IPS DF 6.9 (cell line): ENCODE measurements at regions not wholly inside any gene's neighbourhood (a gene's known extent, or its start where the extent isn't known, plus 50 kb on each side); places are given as distances from the start of the nearest gene placed in this dataset.

ENCODE experiments used
- DNase-seq: peaks from one replicate; pipeline ENCODE4 v3.0.0-alpha.2; 2013; ENCODE audit warnings: low read depth, low spot score
- H3K27ac ChIP-seq: one replicate; pipeline ENCODE4 v1.5.1; 2013; ENCODE audit warnings: low read length, control low read depth
- H3K27me3 ChIP-seq: 2 replicates; pipeline ENCODE4 v1.6.1; 2013; ENCODE audit warnings: mild to moderate bottlenecking, low read length; ENCODE audit not compliant: control insufficient read depth, insufficient read depth
- H3K36me3 ChIP-seq: 2 replicates; pipeline ENCODE4 v1.6.1; 2013; ENCODE audit warnings: low read length; ENCODE audit not compliant: control insufficient read depth, insufficient read depth
- H3K4me1 ChIP-seq: 2 replicates; pipeline ENCODE4 v1.6.1; 2013; ENCODE audit warnings: low read length; ENCODE audit not compliant: control insufficient read depth, insufficient read depth
- H3K4me3 ChIP-seq: 2 replicates; pipeline ENCODE4 v1.5.1; 2013; ENCODE audit warnings: mild to moderate bottlenecking, low read length
- H3K9me3 ChIP-seq: 2 replicates; pipeline ENCODE4 v1.6.1; 2013; ENCODE audit warnings: low read length, inconsistent platforms; ENCODE audit not compliant: control insufficient read depth, insufficient read depth
- WGBS: extraction: QIAGEN DNeasy Blood & Tissue Kit; methylation state at CpG from one replicate; pipeline ENCODE4 v1.1.7; 2013; ENCODE audit warnings: mixed read lengths, missing lambda C conversion rate; ENCODE audit not compliant: insufficient read length, insufficient coverage; 5-methylcytosine and 5-hydroxymethylcytosine counted together

DNA sequence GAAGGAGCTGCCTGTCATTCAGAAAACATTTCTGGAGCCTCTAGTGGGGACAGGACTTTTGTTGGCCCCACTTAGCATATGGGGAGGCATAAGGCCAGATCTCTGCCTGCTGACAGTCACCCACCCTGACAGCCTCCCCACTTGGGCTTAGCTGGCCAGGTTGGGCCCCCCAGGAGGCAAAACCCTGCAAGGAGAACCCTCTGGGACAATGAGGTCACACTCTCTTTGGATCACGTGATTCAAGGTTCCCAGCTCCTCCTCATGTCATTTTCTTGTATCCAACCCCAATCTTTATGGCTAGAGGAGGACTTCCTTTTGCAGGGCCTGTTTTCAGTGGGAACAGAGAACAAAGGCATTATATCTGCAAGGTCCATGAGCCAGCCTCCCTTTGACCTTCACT is 60.0 kb downstream of the NAV1 start:
- WGBS: no CpG with 5 or more reads among the region's 1 CpG
- Histone ChIP-seq H3K4me1 (0 out of 2 replicates have a peak, but pooled peaks cover 1% of the 10 kb centered on the region), H3K36me3 (no peaks in the 10 kb centered on the region), H3K27me3 (no peaks in the 10 kb centered on the region), H3K9me3 (no peaks in the 10 kb centered on the region), H3K4me3 (no peak overlapping the region), H3K27ac (no peak overlapping the region)
- no peak for DNase-seq

- no peak overlapping the region for H3K4me3 ChIP-seq
- H3K36me3 ChIP-seq: no peaks in the 10 kb centered on the region
- no CpG with 5 or more reads among the region's 8 CpGs for WGBS
- no peak overlapping the region for H3K27ac ChIP-seq
- no peaks in the 10 kb centered on the region for H3K9me3 ChIP-seq
- no peaks in the 10 kb centered on the region for H3K4me1 ChIP-seq
- no peak for DNase-seq
- no peaks in the 10 kb centered on the region for H3K27me3 ChIP-seq
Observed at GRCh38 chr1:201599548-201599947, 60.6 kb downstream of the NAV1 start.

- WGBS: no CpG with 5 or more reads among the region's 7 CpGs
- Histone ChIP-seq H3K36me3 (no peaks in the 10 kb centered on the region), H3K27ac (no peak overlapping the region), H3K9me3 (no peaks in the 10 kb centered on the region), H3K4me3 (no peak overlapping the region; the same call in 1 of the 2 replicates), H3K4me1 (no peaks in the 10 kb centered on the region), H3K27me3 (no peaks in the 10 kb centered on the region)
- DNase-seq: no peak
Observed at GRCh38 chr1:201602413-201603265, 63.7 kb downstream of the NAV1 start.

DNA sequence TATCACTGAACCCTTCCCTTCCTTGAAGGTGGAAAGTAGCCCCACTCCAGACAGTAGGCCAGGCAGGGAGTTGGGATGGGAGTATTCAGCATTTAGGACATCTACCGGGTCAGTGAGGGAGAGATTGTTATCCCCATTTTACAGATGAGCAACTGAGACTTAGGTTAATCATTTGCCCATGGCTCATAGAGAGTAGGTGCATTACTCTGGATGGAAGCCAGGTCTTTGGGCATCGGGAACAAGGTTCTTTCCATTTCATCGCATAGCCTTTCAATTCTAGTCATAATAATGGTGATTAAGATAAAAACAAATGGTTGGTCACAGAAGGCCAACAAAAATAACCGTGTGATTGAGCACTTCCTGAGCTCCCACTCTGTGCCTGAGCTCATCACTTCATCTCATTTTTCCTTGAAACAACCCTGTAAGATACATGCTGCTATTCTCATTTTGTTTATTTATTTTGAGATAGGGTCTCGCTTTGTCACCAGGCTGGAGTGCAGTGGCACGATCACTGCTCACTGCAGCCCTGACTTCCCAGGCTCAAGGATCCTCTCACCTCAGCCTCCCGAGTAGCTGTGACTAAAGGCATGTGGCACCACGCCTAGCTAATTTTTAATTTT is 64.8 kb downstream of the NAV1 start:
- Histone ChIP-seq H3K36me3 (no peaks in the 10 kb centered on the region), H3K27ac (no peak overlapping the region)
- no CpG with 5 or more reads among the region's 8 CpGs for WGBS

DNA sequence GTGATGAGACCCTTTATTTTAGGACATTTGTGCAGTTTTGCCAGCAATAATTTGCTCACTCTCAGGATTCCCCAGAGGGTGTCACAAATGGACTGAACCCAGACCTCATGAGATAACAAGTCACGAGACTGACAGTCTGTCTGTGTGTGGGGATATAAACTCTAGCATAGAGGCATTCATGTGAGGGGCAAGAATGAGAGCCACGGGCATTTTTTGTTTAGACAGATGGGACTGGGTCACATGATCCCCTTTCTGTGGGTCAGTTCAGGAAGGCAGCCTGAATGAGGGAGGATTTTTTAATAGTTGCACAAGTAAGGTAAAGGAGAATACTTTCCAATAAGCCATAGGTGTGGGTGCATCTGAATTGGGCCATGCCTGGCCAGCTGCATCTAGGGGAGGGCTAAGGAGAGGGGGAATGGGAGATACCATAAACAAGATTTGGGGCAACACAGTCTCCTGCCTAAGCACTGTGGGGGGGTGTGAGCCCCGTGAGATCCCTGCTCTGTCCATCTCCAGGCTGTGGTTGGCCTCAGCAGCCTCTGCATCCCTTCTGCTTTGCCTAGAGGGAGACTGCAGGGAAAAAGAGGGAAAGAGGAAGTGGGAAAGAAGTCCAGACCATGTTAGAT is 66.6 kb downstream of the NAV1 start:
- Histone ChIP-seq H3K36me3 (no peaks in the 10 kb centered on the region), H3K9me3 (no peaks in the 10 kb centered on the region), H3K4me3 (no peak overlapping the region), H3K27ac (no peak overlapping the region), H3K4me1 (no peaks in the 10 kb centered on the region), H3K27me3 (no peaks in the 10 kb centered on the region)
- WGBS: no CpG with 5 or more reads among the region's 3 CpGs
- no peak for DNase-seq

More for the DNA sequence above, 64.8 kb downstream of the NAV1 start:
- Histone ChIP-seq H3K27me3 (no peaks in the 10 kb centered on the region), H3K9me3 (no peaks in the 10 kb centered on the region), H3K4me3 (no peak overlapping the region), H3K4me1 (no peaks in the 10 kb centered on the region)
- no peak for DNase-seq

DNA sequence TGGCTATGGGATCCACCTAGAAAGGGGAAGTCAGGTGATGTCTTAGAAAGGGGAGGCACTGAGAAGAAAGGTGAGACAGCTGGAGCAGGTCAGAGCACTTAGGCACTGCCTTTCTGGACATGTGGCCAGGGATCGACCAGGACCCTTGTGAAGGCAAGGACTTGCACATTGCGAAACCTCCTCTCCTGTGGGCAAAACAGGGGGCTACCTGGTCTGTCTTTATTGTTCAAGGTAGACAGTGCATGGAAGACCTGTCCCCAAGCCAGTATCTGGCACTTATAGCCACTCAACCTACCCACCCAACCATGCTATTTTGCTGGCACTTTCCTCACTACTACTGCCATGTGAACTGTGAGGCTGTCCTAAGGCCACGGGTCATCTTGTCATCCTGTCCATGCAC is 67.2 kb downstream of the NAV1 start:
- WGBS: no CpG with 5 or more reads among the region's 3 CpGs
- no peaks in the 10 kb centered on the region for H3K4me1 ChIP-seq
- no peaks in the 10 kb centered on the region for H3K27me3 ChIP-seq
- H3K27ac ChIP-seq: no peak overlapping the region
- H3K9me3 ChIP-seq: no peaks in the 10 kb centered on the region
- no peak for DNase-seq
- no peaks in the 10 kb centered on the region for H3K36me3 ChIP-seq
- H3K4me3 ChIP-seq: no peak overlapping the region

- Histone ChIP-seq H3K4me3 (no peak overlapping the region), H3K27me3 (no peaks in the 10 kb centered on the region), H3K4me1 (no peaks in the 10 kb centered on the region), H3K9me3 (no peaks in the 10 kb centered on the region), H3K36me3 (no peaks in the 10 kb centered on the region), H3K27ac (no peak overlapping the region)
- no peak for DNase-seq
- no CpG with 5 or more reads among the region's 1 CpG for WGBS
Observed at GRCh38 chr1:201606623-201607022, 67.7 kb downstream of the NAV1 start.

DNA sequence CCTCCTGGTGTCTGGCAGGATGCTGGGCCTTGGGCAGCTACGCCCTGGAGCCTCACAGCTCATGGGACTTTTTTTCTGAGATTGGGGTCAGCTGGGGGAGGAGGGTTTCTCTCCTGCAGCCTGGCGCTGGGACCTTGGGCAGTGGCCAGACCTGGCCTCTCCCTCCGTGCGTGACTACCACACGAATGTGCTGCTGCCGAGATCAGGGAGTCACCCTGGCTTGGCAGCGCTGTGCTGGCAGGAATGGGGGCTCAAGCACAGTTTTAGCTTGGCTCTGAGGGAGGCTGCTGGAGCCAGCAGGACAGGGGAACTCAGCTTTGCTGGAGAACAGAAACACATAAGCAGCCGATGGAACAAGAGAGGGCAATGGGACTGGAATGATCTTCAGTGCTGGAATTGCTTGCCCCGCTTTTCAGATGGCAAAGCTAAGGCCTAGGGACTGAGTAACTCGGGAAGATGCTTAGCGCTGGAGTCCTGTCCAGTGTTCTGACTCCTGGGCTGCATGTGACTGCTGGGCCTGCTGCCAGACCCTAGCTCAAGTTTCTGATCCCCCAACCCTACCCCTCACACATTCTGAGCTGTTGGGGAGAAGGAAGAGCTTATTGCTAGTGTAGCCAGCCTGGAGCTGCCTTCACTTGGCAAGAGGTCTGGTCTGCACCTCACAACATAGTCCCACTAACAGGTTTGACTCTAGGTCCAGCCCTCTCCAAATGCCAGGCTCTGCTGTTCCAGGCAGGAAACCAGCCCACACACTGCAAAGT is 69.9 kb downstream of the NAV1 start:
- H3K4me3 ChIP-seq: no peak overlapping the region
- H3K27ac ChIP-seq: no peak overlapping the region
- H3K27me3 ChIP-seq: no peaks in the 10 kb centered on the region
- no peaks in the 10 kb centered on the region for H3K9me3 ChIP-seq
- no CpG with 5 or more reads among the region's 11 CpGs for WGBS
- DNase-seq: no peak
- H3K36me3 ChIP-seq: no peaks in the 10 kb centered on the region
- H3K4me1 ChIP-seq: no peaks in the 10 kb centered on the region

DNA sequence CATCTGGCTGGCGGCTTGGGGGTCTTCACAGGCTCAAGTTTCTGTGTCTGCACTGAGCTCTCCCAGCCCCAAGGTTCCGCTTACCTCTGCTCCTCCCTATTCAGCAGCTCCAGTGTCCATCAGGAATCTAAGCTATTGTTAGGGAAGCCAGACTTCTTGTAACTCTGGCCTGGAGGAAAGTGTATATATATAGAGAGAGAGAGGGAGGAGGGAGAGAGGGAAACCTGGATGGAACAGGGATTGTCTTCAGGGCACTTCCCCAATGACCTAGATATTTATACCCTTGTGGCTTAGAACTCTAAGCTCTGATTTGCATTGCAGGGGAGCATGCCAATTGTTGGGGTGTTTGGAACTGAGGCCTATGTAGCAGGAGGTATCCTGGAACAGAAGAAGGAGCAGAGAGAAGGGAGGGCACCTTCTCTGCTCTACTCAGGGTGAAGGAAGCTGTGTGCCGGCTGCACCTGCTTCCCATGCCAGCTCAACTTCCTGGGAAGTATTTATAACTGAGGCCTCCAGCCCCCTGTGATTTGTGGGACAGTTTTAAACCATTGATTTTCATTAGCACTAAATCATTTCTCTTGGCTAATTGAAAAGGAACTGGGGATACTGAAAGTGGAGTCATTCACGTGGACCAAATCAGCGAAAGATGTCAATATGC is 70.9 kb downstream of the NAV1 start:
- Histone ChIP-seq H3K4me1 (peaks cover 2% of the 10 kb centered on the region; the same call in 1 of the 2 replicates), H3K36me3 (no peaks in the 10 kb centered on the region), H3K27me3 (no peaks in the 10 kb centered on the region), H3K27ac (no peak overlapping the region), H3K9me3 (no peaks in the 10 kb centered on the region), H3K4me3 (no peak overlapping the region)
- WGBS: no CpG with 5 or more reads among the region's 5 CpGs
- DNase-seq: no peak

DNA sequence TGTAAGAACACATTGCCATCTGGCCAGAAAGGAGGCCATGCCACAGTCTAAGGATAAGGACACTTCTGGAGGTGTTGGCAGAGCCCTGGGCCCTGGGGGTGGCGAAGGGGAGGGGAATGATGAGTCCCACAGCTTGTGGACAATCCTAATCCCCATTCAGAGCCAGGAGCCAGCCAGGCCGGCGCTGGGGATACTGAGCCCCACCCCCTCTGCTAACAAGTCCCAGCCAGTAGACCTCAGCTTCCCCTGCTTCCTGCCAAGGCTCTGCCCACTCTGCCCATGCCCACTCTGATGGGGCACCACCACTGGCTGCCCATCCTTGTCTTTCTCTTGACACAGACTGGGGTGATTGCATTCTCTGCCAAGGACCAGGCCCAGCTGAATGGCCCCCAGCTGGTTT is 71.9 kb downstream of the NAV1 start:
- no peak for DNase-seq
- no peaks in the 10 kb centered on the region for H3K36me3 ChIP-seq
- no peak overlapping the region for H3K4me3 ChIP-seq
- H3K4me1 ChIP-seq: peaks cover 2% of the 10 kb centered on the region; the same call in 1 of the 2 replicates
- H3K9me3 ChIP-seq: no peaks in the 10 kb centered on the region
- H3K27me3 ChIP-seq: no peaks in the 10 kb centered on the region
- no CpG with 5 or more reads among the region's 3 CpGs for WGBS
- no peak overlapping the region for H3K27ac ChIP-seq
